ENCODE measurements at regions not wholly inside any gene's neighbourhood (a gene's known extent, or its start where the extent isn't known, plus 50 kb on each side); places are given as distances from the start of the nearest gene placed in this dataset.

DNA sequence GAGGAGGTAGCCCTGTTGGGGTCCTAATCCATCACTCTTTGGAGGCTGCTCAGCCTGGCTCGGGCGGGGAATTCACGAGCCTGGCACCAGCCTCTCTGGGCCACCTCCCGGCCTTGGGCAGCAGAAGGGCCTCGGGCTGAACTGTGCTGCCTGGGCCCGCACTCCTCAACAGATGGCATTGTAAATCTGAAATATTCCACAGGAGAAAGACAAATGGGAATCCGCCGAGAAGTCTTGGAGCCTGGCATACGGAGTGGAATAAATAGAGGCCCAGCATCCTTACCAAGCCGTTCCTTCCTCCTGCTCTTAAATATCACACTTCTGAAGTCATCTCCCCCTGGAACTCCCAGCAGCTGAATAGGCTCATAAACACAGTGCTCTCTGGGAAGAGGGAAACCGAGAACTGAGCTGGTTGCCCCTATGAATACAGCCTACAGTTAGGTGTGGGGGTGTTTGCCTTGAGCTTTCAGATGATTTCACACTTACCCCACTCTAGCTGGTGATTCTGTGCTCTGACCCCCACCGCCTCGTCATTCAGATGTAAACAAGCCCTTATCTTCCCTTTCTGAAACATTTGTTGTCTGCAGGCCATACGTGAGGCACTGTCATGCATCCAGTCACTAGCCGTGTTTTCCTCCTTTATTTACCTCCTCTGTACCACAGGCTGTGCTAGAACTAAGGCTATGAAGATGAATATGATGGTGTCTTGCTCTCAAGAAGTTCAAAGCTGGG is 455.0 kb upstream of the CLINT1 start:
- TF ChIP-seq, protein P1, sequence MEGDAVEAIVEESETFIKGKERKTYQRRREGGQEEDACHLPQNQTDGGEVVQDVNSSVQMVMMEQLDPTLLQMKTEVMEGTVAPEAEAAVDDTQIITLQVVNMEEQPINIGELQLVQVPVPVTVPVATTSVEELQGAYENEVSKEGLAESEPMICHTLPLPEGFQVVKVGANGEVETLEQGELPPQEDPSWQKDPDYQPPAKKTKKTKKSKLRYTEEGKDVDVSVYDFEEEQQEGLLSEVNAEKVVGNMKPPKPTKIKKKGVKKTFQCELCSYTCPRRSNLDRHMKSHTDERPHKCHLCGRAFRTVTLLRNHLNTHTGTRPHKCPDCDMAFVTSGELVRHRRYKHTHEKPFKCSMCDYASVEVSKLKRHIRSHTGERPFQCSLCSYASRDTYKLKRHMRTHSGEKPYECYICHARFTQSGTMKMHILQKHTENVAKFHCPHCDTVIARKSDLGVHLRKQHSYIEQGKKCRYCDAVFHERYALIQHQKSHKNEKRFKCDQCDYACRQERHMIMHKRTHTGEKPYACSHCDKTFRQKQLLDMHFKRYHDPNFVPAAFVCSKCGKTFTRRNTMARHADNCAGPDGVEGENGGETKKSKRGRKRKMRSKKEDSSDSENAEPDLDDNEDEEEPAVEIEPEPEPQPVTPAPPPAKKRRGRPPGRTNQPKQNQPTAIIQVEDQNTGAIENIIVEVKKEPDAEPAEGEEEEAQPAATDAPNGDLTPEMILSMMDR (conservative IDR thresholded peaks at IDR 0.05; ENCODE audit: low read length), result no peak
- TF ChIP-seq EZH2phosphoT487 (IDR thresholded peaks at IDR 0.05; ENCODE audit: borderline replicate concordance, low read depth, low read length), result no peak
